ENCODE measurements at regions not wholly inside any gene's neighbourhood (a gene's known extent, or its start where the extent isn't known, plus 50 kb on each side); places are given as distances from the start of the nearest gene placed in this dataset.
"Not testable (repeated sequence)": the region's sequence is repeated elsewhere in the genome, so short reads cannot be mapped to it uniquely, and the experiment has no call there.

DNA sequence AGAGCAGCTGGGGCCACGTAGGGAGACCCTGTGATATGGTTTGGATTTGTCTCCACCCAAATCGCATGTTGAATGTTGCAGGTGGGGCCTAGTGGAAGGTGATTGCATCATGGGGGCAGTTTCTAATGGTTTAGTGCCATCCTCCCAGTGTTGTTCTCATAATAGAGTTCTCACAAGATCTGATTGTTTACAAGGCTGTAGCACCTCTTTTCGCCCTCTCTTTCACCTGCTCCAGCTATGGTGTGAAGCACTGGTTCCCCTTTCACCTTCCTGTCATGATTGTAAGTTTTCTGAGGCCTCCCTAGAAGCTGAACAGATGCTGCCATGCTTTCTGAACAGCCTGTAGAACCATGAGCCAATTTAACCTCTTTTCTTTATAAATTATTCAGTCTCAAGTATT lies 198.9 kb upstream of the CBLB start:
- no peak overlapping the region for H3K4me3 Mint-ChIP-seq
- H3K4me1 Mint-ChIP-seq, result peaks cover 4% of the 10 kb centered on the region
- ATAC-seq, result peak; percentile 60
- H3K27ac Mint-ChIP-seq, result no peak overlapping the region
- H3K9me3 Mint-ChIP-seq, result peaks cover 10% of the 10 kb centered on the region
- H3K36me3 Mint-ChIP-seq, result peaks cover 14% of the 10 kb centered on the region
- H3K27me3 Mint-ChIP-seq, result no peaks in the 10 kb centered on the region

DNA sequence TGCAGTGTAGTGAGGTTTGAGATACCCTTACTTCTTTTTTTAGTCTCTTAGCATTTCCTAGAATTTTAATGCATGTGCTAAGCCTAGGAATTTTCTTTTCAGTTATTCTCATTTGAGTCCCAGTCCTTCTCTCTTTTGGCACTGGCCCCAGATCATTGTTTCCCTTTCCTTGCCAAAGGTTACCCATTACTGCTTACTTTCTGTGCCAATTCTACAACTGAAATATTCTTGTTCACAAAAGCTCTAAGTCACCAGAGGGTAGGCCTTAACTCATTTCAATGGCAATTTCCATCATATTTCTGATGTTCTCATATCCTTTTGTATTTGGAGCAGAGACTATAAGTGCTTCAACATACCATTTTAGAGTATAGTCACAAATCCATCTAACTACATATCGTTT lies 199.6 kb upstream of the CBLB start:
- Mint-ChIP-seq H3K27me3 (no peaks in the 10 kb centered on the region), H3K4me1 (peaks cover 4% of the 10 kb centered on the region), H3K9me3 (peaks cover 10% of the 10 kb centered on the region), H3K36me3 (peaks cover 8% of the 10 kb centered on the region), H3K27ac (no peak overlapping the region), H3K4me3 (no peak overlapping the region)
- ATAC-seq, result no peak

DNA sequence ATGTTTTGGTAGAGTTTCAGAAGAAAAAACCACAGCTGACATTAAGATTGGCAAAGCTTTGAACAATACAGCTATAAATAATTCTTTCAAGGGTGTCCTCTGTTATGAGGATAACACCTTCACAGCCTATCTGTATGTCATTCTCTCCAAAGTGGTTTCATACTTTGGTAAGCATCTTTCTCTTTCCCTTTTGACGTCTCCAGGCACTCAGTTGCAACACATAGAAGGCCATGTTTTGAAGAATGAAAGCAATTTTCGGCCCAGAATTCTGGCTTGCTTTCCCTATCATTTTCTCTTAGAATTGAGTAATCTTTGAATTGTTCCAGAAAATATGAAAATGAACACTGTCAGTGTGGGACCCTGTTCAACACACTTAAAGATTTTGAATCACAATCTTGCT lies 200.0 kb upstream of the CBLB start:
- Mint-ChIP-seq H3K4me1 (peaks cover 4% of the 10 kb centered on the region), H3K36me3 (peaks cover 4% of the 10 kb centered on the region), H3K27ac (no peak overlapping the region), H3K27me3 (no peaks in the 10 kb centered on the region), H3K9me3 (peaks cover 8% of the 10 kb centered on the region), H3K4me3 (no peak overlapping the region)
- no peak for ATAC-seq

DNA sequence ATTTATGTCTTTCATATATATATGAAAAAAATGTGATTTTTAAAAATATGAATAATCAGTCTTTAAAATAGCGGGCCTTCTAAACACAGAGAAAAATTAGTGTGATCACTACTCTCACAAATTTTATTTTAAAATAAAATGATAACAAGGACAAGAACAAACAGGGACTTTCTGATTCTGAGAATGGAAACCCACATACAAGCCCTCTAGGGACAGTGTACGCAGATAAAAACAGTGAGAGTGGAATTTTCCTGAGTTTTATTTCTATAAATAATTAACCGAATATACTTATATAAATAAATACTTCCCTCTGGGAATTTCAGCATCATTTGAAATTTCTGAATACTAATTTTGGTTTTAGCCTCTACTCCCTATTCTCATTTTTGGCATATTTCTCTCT lies 201.4 kb upstream of the CBLB start:
- H3K27me3 Mint-ChIP-seq, result no peaks in the 10 kb centered on the region
- peaks cover 4% of the 10 kb centered on the region for H3K4me1 Mint-ChIP-seq
- no peak for ATAC-seq
- H3K27ac Mint-ChIP-seq, result no peak overlapping the region
- no peaks in the 10 kb centered on the region for H3K36me3 Mint-ChIP-seq
- H3K9me3 Mint-ChIP-seq, result peaks cover 2% of the 10 kb centered on the region
- H3K4me3 Mint-ChIP-seq, result no peak overlapping the region

DNA sequence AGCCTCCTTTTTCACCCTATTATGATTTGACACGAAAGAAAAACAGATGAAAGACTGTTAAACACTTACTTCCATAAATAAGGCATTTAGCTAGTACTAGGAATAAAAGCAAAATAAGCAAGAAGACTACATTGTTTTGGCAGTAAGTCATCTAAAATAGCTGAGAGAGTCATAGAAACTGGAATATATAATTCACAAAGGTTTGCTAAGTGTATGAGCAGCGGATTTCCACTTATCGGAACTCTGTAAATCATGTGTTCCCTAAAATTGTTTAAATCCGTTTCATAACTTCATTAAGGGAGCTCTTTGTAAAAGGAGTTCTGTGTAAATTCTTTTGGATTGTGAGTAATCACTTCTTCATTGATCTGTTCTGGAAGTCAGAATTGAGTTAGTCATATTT lies 202.5 kb upstream of the CBLB start:
- H3K4me3 Mint-ChIP-seq, result no peak overlapping the region
- H3K9me3 Mint-ChIP-seq, result peaks cover 2% of the 10 kb centered on the region
- no peak for ATAC-seq
- no peaks in the 10 kb centered on the region for H3K36me3 Mint-ChIP-seq
- no peak overlapping the region for H3K27ac Mint-ChIP-seq
- no peaks in the 10 kb centered on the region for H3K27me3 Mint-ChIP-seq
- peaks cover 4% of the 10 kb centered on the region for H3K4me1 Mint-ChIP-seq

DNA sequence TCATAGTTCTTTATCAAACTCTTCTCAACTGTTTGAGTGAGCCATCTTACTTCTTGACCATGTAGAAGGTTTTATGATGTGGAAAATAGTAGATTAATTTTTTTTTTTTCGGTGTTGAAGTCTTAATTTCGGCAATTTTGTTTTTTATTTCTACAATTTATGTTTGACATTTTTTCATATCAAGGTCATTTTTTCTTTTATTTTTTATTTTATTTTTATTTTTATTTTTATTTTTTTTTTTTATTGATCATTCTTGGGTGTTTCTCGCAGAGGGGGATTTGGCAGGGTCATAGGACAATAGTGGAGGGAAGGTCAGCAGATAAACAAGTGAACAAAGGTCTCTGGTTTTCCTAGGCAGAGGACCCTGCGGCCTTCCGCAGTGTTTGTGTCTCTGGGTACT lies 203.8 kb upstream of the CBLB start:
- not testable (repeated sequence) for ATAC-seq, H3K36me3 Mint-ChIP-seq, H3K27ac Mint-ChIP-seq, H3K27me3 Mint-ChIP-seq, H3K9me3 Mint-ChIP-seq, H3K4me1 Mint-ChIP-seq, H3K4me3 Mint-ChIP-seq

DNA sequence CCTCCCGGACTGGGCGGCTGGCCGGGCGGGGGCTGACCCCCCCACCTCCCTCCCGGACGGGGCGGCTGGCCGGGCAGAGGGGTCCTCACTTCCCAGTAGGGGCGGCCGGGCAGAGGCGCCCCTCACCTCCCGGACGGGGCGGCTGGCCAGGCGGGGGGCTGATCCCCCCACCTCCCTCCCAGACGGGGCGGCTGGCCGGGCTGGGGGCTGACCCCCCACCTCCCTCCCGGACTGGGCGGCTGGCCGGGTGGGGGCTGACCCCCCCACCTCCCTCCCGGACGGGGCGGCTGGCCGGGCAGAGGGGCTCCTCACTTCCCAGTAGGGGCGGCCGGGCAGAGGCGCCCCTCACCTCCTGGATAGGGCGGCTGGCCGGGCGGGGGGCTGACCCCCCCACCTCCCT lies 205.0 kb upstream of the CBLB start:
- not testable (repeated sequence) for ATAC-seq, H3K4me3 Mint-ChIP-seq, H3K36me3 Mint-ChIP-seq, H3K4me1 Mint-ChIP-seq, H3K27ac Mint-ChIP-seq, H3K27me3 Mint-ChIP-seq, H3K9me3 Mint-ChIP-seq

DNA sequence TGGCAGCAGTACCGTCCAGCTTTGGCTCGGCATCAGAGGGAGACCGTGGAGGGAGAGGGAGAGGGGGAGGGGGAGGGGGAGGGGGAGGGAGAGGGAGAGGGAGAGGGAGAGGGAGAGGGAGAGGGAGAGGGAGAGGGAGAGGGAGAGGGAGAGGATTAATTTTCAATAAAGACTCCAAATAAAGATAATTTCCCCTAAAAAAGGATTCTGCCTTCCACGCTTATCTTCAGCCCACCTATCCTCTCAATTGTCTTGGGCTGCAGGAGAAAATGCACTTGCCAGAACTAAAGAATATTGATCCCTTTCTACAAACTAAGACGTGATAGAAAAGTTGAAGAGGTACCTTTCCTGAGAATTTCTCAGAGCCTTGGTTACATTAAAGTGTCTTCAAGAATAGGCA lies 206.9 kb upstream of the CBLB start:
- peaks cover 10% of the 10 kb centered on the region for H3K9me3 Mint-ChIP-seq
- H3K4me1 Mint-ChIP-seq, ATAC-seq, H3K27me3 Mint-ChIP-seq, H3K36me3 Mint-ChIP-seq, H3K4me3 Mint-ChIP-seq, H3K27ac Mint-ChIP-seq: not testable (repeated sequence)

DNA sequence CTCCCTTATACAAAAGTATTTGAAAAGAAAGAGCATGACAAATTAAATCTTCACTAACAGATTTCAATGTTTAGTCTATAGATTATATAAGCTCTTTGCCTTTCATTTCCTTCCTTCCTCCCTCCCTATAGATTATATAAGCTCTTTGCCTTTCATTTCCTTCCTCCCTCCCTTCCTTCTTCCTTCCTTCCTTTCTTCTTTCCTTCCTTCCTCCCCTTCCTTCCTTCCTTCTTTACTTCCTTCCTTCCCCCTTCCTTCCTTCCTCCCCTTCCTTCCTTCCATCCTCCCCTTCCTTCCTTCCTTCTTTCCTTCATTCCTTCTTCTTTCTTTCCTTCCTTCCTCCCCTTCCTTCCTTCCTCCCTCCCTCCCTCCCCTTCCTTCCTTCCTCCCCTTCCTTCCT lies 209.8 kb upstream of the CBLB start:
- H3K36me3 Mint-ChIP-seq, result no peaks in the 10 kb centered on the region
- peak overlapping the region; percentile 46 for H3K27ac Mint-ChIP-seq
- no peaks in the 10 kb centered on the region for H3K27me3 Mint-ChIP-seq
- no peak for ATAC-seq
- no peak overlapping the region for H3K4me3 Mint-ChIP-seq
- H3K4me1 Mint-ChIP-seq, result peaks cover 9% of the 10 kb centered on the region
- H3K9me3 Mint-ChIP-seq, result peaks cover 11% of the 10 kb centered on the region

DNA sequence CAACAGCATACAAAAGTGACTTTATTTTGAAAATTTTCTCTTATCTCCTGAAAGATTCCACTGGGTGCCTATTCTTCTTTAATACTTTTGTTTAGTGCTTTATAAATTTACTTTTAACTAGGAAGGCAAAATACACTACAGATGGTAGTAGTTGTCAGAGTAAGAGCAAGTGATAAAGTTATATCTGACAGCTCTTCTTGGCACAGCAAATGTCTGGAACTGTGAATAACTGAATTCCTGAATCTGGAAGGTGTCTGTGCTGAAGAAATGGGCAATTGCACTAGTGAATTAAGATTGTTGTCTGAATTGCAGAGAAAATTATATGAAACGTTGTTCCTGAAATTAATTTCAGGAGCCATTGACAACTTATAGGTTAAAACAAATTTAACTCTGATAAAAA lies 213.8 kb upstream of the CBLB start:
- Mint-ChIP-seq H3K9me3 (peaks cover 12% of the 10 kb centered on the region), H3K27me3 (no peaks in the 10 kb centered on the region), H3K36me3 (no peaks in the 10 kb centered on the region), H3K4me1 (peaks cover 14% of the 10 kb centered on the region), H3K4me3 (no peak overlapping the region), H3K27ac (no peak overlapping the region)
- ATAC-seq, result no peak

DNA sequence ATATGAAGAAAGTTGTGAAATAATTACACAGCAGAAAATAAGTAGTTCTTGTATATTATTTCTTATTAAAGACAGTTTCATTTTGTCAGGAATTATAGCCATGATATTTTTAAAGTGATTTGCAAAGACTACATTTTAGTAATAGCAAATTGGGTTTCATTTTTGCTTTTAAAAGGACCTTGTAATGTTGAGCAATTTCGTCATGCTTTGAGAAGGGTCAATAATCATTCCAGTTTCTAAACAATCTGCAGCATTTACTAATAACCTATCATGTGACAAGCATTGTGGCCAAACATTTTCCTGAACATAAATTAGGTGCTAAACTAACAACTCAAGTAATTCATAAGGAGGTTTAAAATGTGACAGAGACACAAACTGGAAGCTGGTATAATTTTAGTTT lies 214.4 kb upstream of the CBLB start:
- ATAC-seq, result no peak
- Mint-ChIP-seq H3K27ac (no peak overlapping the region), H3K36me3 (no peaks in the 10 kb centered on the region)

DNA sequence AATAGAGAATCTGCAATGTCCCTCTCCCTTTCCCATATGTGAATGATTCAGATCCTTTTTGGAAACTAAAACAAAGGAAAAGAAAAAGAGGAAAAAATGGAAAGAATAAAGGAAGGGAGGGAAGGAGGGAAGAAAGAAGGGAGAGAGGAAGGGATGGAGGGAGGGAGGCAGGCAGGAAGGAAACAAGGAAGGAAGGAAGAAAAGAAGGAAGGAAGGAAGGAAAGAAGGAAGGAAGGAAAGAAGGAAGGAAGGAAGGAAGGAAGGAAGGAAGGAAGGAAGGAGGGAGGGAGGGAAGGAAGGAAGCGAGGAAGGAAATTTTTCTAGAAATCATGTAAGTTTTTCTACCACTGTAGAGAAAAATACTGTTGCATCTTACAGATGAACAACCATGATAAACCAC lies 215.0 kb upstream of the CBLB start:
- H3K27me3 Mint-ChIP-seq, result no peaks in the 10 kb centered on the region
- peak overlapping the region; percentile 40 for H3K27ac Mint-ChIP-seq
- peaks cover 8% of the 10 kb centered on the region for H3K9me3 Mint-ChIP-seq
- no peak overlapping the region for H3K4me3 Mint-ChIP-seq
- ATAC-seq, result no peak
- H3K4me1 Mint-ChIP-seq, result peaks cover 14% of the 10 kb centered on the region
- no peaks in the 10 kb centered on the region for H3K36me3 Mint-ChIP-seq

More for the DNA sequence above, 214.4 kb upstream of the CBLB start:
- Mint-ChIP-seq H3K27me3 (no peaks in the 10 kb centered on the region), H3K9me3 (peaks cover 12% of the 10 kb centered on the region), H3K4me1 (peaks cover 14% of the 10 kb centered on the region), H3K4me3 (no peak overlapping the region)

DNA sequence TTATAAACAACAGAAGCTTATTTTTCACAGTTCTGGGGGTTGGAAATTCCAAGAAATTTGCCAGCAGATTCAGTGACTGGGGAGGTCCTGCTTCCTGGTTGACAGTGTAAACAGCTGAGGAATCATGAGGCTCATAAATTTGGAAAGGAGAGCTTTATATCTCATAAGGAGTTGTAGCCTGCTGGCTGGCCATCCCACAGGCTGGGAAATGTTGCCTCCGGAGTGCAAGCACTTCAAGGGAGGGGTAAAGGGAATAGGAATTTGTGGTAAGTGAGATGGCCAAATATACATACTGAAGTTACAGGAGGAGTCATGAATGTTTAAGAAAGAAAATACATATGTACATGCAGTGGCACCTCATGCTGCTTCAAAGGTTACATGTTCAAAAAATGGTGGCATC lies 217.2 kb upstream of the CBLB start:
- no peak overlapping the region for H3K4me3 Mint-ChIP-seq
- H3K4me1 Mint-ChIP-seq, result peaks cover 14% of the 10 kb centered on the region
- no peak overlapping the region for H3K27ac Mint-ChIP-seq
- H3K27me3 Mint-ChIP-seq, result no peaks in the 10 kb centered on the region
- ATAC-seq, result no peak
- peaks cover 4% of the 10 kb centered on the region for H3K9me3 Mint-ChIP-seq
- no peaks in the 10 kb centered on the region for H3K36me3 Mint-ChIP-seq

DNA sequence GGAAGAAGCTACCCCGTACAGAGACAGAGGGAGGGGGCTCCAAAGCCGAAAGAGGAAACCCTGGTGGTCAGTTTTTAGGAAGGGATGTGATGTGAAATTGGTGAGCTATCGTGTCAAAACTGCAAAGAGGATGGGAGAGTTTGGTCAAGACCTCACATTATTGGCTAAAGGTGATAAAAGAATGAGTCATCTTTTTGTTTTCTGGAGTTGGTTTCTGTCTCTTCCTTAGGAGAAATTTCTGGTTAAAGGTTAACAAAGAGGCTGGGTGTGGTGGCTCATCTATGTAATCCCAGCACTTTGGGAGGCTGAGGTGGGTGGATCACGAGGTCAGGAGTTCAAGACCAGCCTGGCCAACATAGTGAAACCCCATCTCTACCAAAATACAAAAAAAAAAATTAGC lies 217.8 kb upstream of the CBLB start:
- ATAC-seq, result no peak
- Mint-ChIP-seq H3K27ac (no peak overlapping the region), H3K4me3 (no peak overlapping the region), H3K4me1 (peaks cover 14% of the 10 kb centered on the region), H3K27me3 (no peaks in the 10 kb centered on the region), H3K36me3 (no peaks in the 10 kb centered on the region), H3K9me3 (peaks cover 4% of the 10 kb centered on the region)

DNA sequence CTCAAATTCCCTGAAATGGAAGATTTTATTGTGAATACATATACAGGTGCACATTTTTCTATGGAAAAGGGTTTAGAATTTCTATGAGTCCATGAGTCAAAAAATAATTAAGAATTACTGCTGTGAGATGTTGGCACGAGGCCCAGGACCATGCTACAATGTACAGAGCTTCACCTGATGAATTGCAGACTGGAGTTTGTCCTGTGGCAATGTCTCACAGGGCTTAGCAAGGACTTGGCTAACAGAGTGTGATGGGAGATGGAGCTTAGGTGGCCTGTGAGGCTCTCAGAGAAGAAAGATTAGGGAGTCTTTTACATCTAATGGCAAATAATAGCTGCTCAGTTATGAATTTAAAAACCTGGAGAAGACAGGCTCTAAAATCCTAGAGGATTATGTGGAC lies 219.5 kb upstream of the CBLB start:
- Mint-ChIP-seq H3K36me3 (no peaks in the 10 kb centered on the region), H3K4me1 (peaks cover 7% of the 10 kb centered on the region), H3K4me3 (no peak overlapping the region), H3K27ac (no peak overlapping the region), H3K9me3 (peaks cover 4% of the 10 kb centered on the region), H3K27me3 (no peaks in the 10 kb centered on the region)
- ATAC-seq, result no peak

DNA sequence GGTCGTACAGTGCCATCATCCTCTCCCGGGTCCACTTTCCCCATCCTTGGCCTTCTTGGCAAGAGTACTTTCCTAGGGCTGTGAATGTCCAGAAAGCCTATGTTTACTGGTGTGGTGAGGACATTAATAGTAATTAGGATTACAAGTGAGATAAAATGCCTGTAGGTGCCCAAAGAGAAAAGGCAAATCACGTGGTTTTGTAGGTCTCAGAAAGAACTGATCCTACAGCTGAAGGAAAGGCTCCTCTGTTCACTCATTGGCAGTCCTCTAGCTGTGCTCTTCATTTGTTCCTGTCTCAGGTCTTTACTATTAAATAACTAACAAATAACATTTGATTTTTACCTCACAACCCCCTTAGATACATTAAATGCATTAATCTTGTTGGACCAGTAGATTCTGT lies 220.1 kb upstream of the CBLB start:
- no peaks in the 10 kb centered on the region for H3K36me3 Mint-ChIP-seq

DNA sequence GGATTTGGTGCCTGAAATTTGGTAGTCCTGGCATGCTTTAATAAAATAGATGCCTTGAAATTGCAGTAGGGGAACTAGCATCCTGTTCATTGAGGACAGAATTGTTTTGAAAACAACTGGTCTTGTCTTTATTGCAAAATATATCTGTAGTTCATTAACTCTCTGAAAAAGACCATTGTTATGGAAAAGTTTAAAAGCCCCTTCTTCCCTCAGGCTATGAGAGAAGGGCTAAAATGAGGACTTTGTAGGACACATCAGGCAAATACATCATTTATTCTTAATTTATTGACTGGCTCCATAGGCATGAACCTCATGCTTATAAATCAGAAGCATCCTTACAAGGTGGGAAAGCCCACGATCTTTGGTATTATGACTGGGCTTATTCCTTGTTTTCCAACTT lies 221.0 kb upstream of the CBLB start:
- Mint-ChIP-seq H3K27ac (no peak overlapping the region), H3K4me1 (no peaks in the 10 kb centered on the region)

More for the DNA sequence above, 220.1 kb upstream of the CBLB start:
- Mint-ChIP-seq H3K27ac (no peak overlapping the region), H3K27me3 (no peaks in the 10 kb centered on the region), H3K4me3 (no peak overlapping the region), H3K9me3 (peaks cover under 1% of the 10 kb centered on the region), H3K4me1 (peaks cover 2% of the 10 kb centered on the region)
- no peak for ATAC-seq

More for the DNA sequence above, 221.0 kb upstream of the CBLB start:
- H3K4me3 Mint-ChIP-seq, result no peak overlapping the region
- ATAC-seq, result no peak
- no peaks in the 10 kb centered on the region for H3K36me3 Mint-ChIP-seq
- no peaks in the 10 kb centered on the region for H3K9me3 Mint-ChIP-seq
- no peaks in the 10 kb centered on the region for H3K27me3 Mint-ChIP-seq
